NCI-H1417 treated with DMSO at 0.1 percent for 48 hours (cell line): ENCODE measurements at regions not wholly inside any gene's neighbourhood (a gene's known extent, or its start where the extent isn't known, plus 50 kb on each side); places are given as distances from the start of the nearest gene placed in this dataset.
A peak's percentile ranks its signal among the peaks of the same experiment; 100 is the strongest.
"Not testable (repeated sequence)": the region's sequence is repeated elsewhere in the genome, so short reads cannot be mapped to it uniquely, and the experiment has no call there.

ENCODE experiments used
- DNase-seq: peaks from one replicate; lab custom pipeline; 2025; lab: John Stamatoyannopoulos, UW

GRCh38 chr13:87094646-87095045 lies 576.5 kb upstream of the SLITRK5 start:
- no peak for DNase-seq

GRCh38 chr13:87100431-87100830 lies 570.7 kb upstream of the SLITRK5 start:
- no peak for DNase-seq

- no peak for DNase-seq
Observed at GRCh38 chr13:87107651-87108050, 563.5 kb upstream of the SLITRK5 start.

GRCh38 chr13:87120476-87120875 lies 550.7 kb upstream of the SLITRK5 start:
- DNase-seq: no peak

- no peak for DNase-seq
Observed at GRCh38 chr13:87122551-87122950, 548.6 kb upstream of the SLITRK5 start.

- DNase-seq: no peak
Observed at GRCh38 chr13:87123987-87124784, 547.0 kb upstream of the SLITRK5 start.

- no peak for DNase-seq
Observed at GRCh38 chr13:87124785-87125074, 546.4 kb upstream of the SLITRK5 start.

GRCh38 chr13:87128036-87128435 lies 543.1 kb upstream of the SLITRK5 start:
- peak; percentile 61 for DNase-seq

GRCh38 chr13:87128491-87128890 lies 542.7 kb upstream of the SLITRK5 start:
- no peak for DNase-seq

GRCh38 chr13:87129602-87130300 lies 541.4 kb upstream of the SLITRK5 start:
- DNase-seq: no peak

- no peak for DNase-seq
Observed at GRCh38 chr13:87130423-87130822, 540.7 kb upstream of the SLITRK5 start.

GRCh38 chr13:87131611-87132010 lies 539.6 kb upstream of the SLITRK5 start:
- no peak for DNase-seq

GRCh38 chr13:87138866-87139265 lies 532.3 kb upstream of the SLITRK5 start:
- DNase-seq: no peak

GRCh38 chr13:87147076-87147475 lies 524.1 kb upstream of the SLITRK5 start:
- no peak for DNase-seq

GRCh38 chr13:87153371-87153770 lies 517.8 kb upstream of the SLITRK5 start:
- no peak for DNase-seq

- no peak for DNase-seq
Observed at GRCh38 chr13:87166348-87166747, 504.8 kb upstream of the SLITRK5 start.

GRCh38 chr13:87168390-87168789 lies 502.8 kb upstream of the SLITRK5 start:
- no peak for DNase-seq

GRCh38 chr13:87169337-87169736 lies 501.8 kb upstream of the SLITRK5 start:
- DNase-seq: no peak

GRCh38 chr13:87172166-87172835 lies 498.9 kb upstream of the SLITRK5 start:
- DNase-seq: no peak

- DNase-seq: not testable (repeated sequence)
Observed at GRCh38 chr13:87185138-87185537, 486.0 kb upstream of the SLITRK5 start.

- DNase-seq: not testable (repeated sequence)
Observed at GRCh38 chr13:87186647-87187046, 484.5 kb upstream of the SLITRK5 start.

GRCh38 chr13:87191485-87191884 lies 479.7 kb upstream of the SLITRK5 start:
- not testable (repeated sequence) for DNase-seq

- DNase-seq: no peak
Observed at GRCh38 chr13:87198371-87198770, 472.8 kb upstream of the SLITRK5 start.
